ENCODE measurements at regions not wholly inside any gene's neighbourhood (a gene's known extent, or its start where the extent isn't known, plus 50 kb on each side); places are given as distances from the start of the nearest gene placed in this dataset.

DNA sequence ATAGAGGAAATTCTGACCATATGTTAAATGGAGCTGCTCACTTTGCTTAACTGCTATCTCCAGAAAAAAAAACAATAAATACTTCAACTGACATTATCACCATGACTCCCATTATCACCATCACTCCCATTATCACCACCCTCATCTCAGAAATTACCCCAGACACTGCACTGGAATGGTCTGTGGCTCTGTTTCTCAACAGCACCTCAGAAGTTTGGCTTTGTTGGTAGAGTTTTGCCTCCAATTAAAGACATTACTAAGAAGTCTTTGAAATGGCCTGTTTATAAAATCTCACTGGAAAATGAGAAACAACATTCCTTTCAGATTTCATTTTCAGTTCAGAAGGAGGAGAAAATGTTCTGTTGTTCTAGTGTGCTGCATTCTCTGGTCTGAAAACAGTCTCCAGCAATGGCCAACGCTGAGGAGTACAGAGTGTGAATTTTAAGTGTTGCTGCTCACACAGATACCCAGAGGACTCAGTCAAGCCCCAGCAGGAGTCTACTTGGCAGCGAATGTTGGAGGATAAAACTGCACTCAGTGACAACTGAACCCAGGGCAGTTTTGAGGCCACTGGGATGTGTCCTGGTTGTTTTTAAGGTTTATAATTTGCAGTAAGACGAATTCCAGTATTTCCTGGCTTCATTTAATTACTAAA is 364.5 kb upstream of the CDH2 start (continued):
- TF ChIP-seq RARG (CRISPR knock-in tag; IDR thresholded peaks at IDR 0.05; ENCODE audit: low read depth), result no peak

DNA sequence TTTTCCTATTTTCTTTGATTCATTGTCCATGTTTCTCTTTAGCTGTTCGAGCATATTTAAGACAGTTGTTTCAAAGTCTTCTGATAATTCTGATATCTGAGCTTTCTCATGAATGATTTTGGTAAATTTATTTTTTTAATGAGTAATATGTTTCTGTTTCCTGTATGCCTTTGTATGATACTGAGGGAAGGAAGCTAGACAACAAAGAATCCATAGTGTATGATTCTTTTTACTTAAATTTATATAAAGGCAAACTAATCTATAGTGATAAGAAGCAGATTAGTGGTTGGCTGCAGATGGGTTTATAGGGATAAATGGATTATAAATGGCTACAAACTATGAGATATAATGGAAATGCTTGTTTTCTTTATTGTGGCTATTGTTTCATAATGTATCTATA is 352.7 kb upstream of the CDH2 start:
- Histone ChIP-seq H2AFZ (ENCODE audit: low read length) (no peak overlapping the region), H3K4me1 (ENCODE audit: insufficient read depth, low read length) (no peaks in the 10 kb centered on the region), H3K4me2 (ENCODE audit: low read depth, low read length) (no peak overlapping the region), H3K4me3 (replicated peaks in 1 of 3; ENCODE audit: insufficient read depth in 1 of 3, low read depth in 2 of 3, low read length in 3 of 3) (no peak overlapping the region), H3K27ac (ENCODE audit: extremely low read length, insufficient read depth, low read length) (no peak overlapping the region), H3K36me3 (replicated peaks in 1 of 2; ENCODE audit: control insufficient read depth in 1 of 2, insufficient read depth in 2 of 2, low read length in 2 of 2) (no peaks in the 10 kb centered on the region), H4K20me1 (ENCODE audit: insufficient read depth, low read length) (no peaks in the 10 kb centered on the region), H3K9ac (ENCODE audit: insufficient read depth, low read depth, low read length) (no peak overlapping the region), H3K9me3 (ENCODE audit: low read length) (no peaks in the 10 kb centered on the region), H3K27me3 (ENCODE audit: control insufficient read depth in 1 of 2, insufficient read depth in 2 of 2, low read length in 2 of 2) (no peaks in the 10 kb centered on the region), H3K79me2 (ENCODE audit: insufficient read depth, low read length) (no peaks in the 10 kb centered on the region)
- in situ Hi-C loops (cut with HindIII; ENCODE audit: extremely low pct_ligation_motif_present, low pct_unique_long_range_greater_than_20kb), result no loop called here
- no peak for ATAC-seq
- ChIA-PET POLR2A (no interaction called here), CTCF (ENCODE audit: low intra/inter-chr PET ratio, low total read pairs) (no interaction called here)
- FAIRE-seq, result no peak
- no peak for TF ChIP-seq ZMAT3 (CRISPR knock-in tag; conservative IDR thresholded peaks at IDR 0.05)
- no peak for TF ChIP-seq KLF12 (CRISPR knock-in tag; IDR thresholded peaks at IDR 0.05; ENCODE audit: borderline replicate concordance)
- no peak for TF ChIP-seq SALL1 (CRISPR knock-in tag; IDR thresholded peaks at IDR 0.05)
- TF ChIP-seq HHEX (CRISPR knock-in tag; IDR thresholded peaks at IDR 0.05), result no peak
- no peak for TF ChIP-seq SNRNP70 (IDR thresholded peaks at IDR 0.05; ENCODE audit: low read depth, low read length)
- no peak for TF ChIP-seq ZNF597 (CRISPR knock-in tag; IDR thresholded peaks at IDR 0.05)
- TF ChIP-seq PAWR (CRISPR knock-in tag; IDR thresholded peaks at IDR 0.05; ENCODE audit: borderline replicate concordance), result no peak
- TF ChIP-seq, protein P1, sequence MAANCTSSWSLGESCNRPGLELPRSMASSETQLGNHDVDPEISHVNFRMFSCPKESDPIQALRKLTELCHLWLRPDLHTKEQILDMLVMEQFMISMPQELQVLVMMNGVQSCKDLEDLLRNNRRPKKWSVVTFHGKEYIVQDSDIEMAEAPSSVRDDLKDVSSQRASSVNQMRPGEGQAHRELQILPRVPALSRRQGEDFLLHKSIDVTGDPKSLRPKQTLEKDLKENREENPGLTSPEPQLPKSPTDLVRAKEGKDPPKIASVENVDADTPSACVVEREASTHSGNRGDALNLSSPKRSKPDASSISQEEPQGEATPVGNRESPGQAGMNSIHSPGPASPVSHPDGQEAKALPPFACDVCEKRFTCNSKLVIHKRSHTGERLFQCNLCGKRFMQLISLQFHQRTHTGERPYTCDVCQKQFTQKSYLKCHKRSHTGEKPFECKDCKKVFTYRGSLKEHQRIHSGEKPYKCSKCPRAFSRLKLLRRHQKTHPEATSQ (CRISPR knock-in tag; IDR thresholded peaks at IDR 0.05; ENCODE audit: borderline replicate concordance), result no peak
- TF ChIP-seq, protein P2, sequence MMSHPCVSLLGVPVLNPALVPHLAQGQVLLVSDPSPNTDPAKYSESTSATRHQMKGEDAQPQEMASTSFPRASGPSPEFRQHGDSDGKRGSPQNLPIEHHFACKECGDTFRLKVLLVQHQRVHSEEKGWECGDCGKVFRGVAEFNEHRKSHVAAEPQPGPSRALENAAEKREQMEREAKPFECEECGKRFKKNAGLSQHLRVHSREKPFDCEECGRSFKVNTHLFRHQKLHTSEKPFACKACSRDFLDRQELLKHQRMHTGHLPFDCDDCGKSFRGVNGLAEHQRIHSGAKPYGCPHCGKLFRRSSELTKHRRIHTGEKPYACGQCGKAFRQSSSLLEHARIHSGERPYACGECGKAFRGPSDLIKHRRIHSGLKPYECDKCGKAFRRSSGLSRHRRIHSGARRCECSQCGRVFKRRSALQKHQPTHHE (CRISPR knock-in tag; IDR thresholded peaks at IDR 0.05; ENCODE audit: borderline replicate concordance), result no peak
- intact Hi-C loops (cut with micrococcal nuclease; ENCODE audit: unreplicated experiment), result no loop called here
- BruUV-seq (replicated peaks), result no TSS peak
- WGBS (ENCODE audit: low lambda C conversion rate), result 0% methylated on average over 1 of the region's 1 CpG
- DNase-seq (ENCODE audit: low spot score), result no peak
